HG02981 (cell line): ENCODE measurements at regions not wholly inside any gene's neighbourhood (a gene's known extent, or its start where the extent isn't known, plus 50 kb on each side); places are given as distances from the start of the nearest gene placed in this dataset.
A peak's percentile ranks its signal among the peaks of the same experiment; 100 is the strongest.
"Not testable (repeated sequence)": the region's sequence is repeated elsewhere in the genome, so short reads cannot be mapped to it uniquely, and the experiment has no call there.

Experiments used
- ATAC-seq: cut with Tn5 transposase; IDR thresholded peaks from one replicate; pipeline ENCODE4 v1.9.1; 2021; ENCODE audit warnings: mild to moderate bottlenecking, moderate library complexity; ENCODE audit not compliant: unreplicated experiment

GRCh38 chr4:31682796-31683195 is 962.6 kb downstream of the PCDH7 start:
- ATAC-seq: no peak

- no peak for ATAC-seq
Observed at GRCh38 chr4:31687717-31688342, 967.7 kb downstream of the PCDH7 start.

GRCh38 chr4:31692399-31692940 is 972.3 kb downstream of the PCDH7 start:
- ATAC-seq: no peak

- no peak for ATAC-seq
Observed at GRCh38 chr4:31701256-31701655, 981.1 kb downstream of the PCDH7 start.

- ATAC-seq: no peak
Observed at GRCh38 chr4:31702326-31702725, 982.2 kb downstream of the PCDH7 start.

GRCh38 chr4:31714238-31714637 is 994.1 kb downstream of the PCDH7 start:
- no peak for ATAC-seq

GRCh38 chr4:31715302-31715701 is 995.1 kb downstream of the PCDH7 start:
- no peak for ATAC-seq

GRCh38 chr4:31727030-31727429 is 1006.9 kb downstream of the PCDH7 start:
- ATAC-seq: no peak

GRCh38 chr4:31735004-31735403 is 1014.8 kb downstream of the PCDH7 start:
- ATAC-seq: no peak

GRCh38 chr4:31737419-31737818 is 1017.2 kb downstream of the PCDH7 start:
- ATAC-seq: peak; percentile 63

- ATAC-seq: no peak
Observed at GRCh38 chr4:31741326-31741725, 1021.2 kb downstream of the PCDH7 start.

GRCh38 chr4:31748382-31748781 is 1028.2 kb downstream of the PCDH7 start:
- ATAC-seq: no peak

- ATAC-seq: not testable (repeated sequence)
Observed at GRCh38 chr4:31750581-31750980, 1030.4 kb downstream of the PCDH7 start.

GRCh38 chr4:31755751-31756150 is 1035.6 kb downstream of the PCDH7 start:
- no peak for ATAC-seq

- ATAC-seq: no peak
Observed at GRCh38 chr4:31768756-31769155, 1048.6 kb downstream of the PCDH7 start.

- no peak for ATAC-seq
Observed at GRCh38 chr4:31783311-31783710, 1063.1 kb downstream of the PCDH7 start.

GRCh38 chr4:31784558-31784957 is 1064.4 kb downstream of the PCDH7 start:
- ATAC-seq: no peak

- ATAC-seq: no peak
Observed at GRCh38 chr4:31787701-31788100, 1067.5 kb downstream of the PCDH7 start.

GRCh38 chr4:31788676-31789075 is 1068.5 kb downstream of the PCDH7 start:
- no peak for ATAC-seq

- no peak for ATAC-seq
Observed at GRCh38 chr4:31791666-31792065, 1071.5 kb downstream of the PCDH7 start.

- no peak for ATAC-seq
Observed at GRCh38 chr4:31793907-31794306, 1073.7 kb downstream of the PCDH7 start.

- not testable (repeated sequence) for ATAC-seq
Observed at GRCh38 chr4:31797052-31797451, 1076.9 kb downstream of the PCDH7 start.
